Activated CD4-positive, alpha-beta memory T cell treated with anti-CD3 and anti-CD28 coated beads for 36 hours (primary cell): ENCODE measurements at regions not wholly inside any gene's neighbourhood (a gene's known extent, or its start where the extent isn't known, plus 50 kb on each side); places are given as distances from the start of the nearest gene placed in this dataset.

Experiments
- CTCF ChIA-PET: fragments of 350-600 bp; sonication (Branson Sonifier 250); formaldehyde crosslinking; loops from one replicate; lab custom pipeline; 2021; ENCODE audit warnings: antibody characterized with exemption, inconsistent platforms; lab: Charles Lee
- POLR2A ChIA-PET: fragments of 350-600 bp; sonication (Branson Sonifier 250); formaldehyde crosslinking; loops from one replicate; lab custom pipeline; 2021; ENCODE audit warnings: antibody characterized with exemption; lab: Charles Lee
- DNase-seq: peaks from one replicate; pipeline ENCODE4 v3.0.0-alpha.2; 2020
- H3K27ac Mint-ChIP-seq: one replicate; pipeline ENCODE4 v1.8.0; 2021; ENCODE audit warnings: mixed read lengths
- H3K27me3 Mint-ChIP-seq: one replicate; pipeline ENCODE4 v1.8.0; 2021; ENCODE audit warnings: mixed read lengths
- H3K36me3 Mint-ChIP-seq: one replicate; pipeline ENCODE4 v1.8.0; 2021; ENCODE audit warnings: mixed read lengths
- H3K4me1 Mint-ChIP-seq: one replicate; pipeline ENCODE4 v1.8.0; 2021; ENCODE audit warnings: low read depth, mixed read lengths
- H3K4me3 Mint-ChIP-seq: one replicate; pipeline ENCODE4 v1.8.0; 2021; ENCODE audit warnings: mild to moderate bottlenecking, mixed read lengths
- H3K9me3 Mint-ChIP-seq: one replicate; pipeline ENCODE4 v1.8.0; 2021; ENCODE audit warnings: mixed read lengths
- intact Hi-C: fragments of 100-400 bp; cut with micrococcal nuclease; formaldehyde crosslinking; loops from one replicate; pipeline ENCODE4 v1.15.1; 2023

DNA sequence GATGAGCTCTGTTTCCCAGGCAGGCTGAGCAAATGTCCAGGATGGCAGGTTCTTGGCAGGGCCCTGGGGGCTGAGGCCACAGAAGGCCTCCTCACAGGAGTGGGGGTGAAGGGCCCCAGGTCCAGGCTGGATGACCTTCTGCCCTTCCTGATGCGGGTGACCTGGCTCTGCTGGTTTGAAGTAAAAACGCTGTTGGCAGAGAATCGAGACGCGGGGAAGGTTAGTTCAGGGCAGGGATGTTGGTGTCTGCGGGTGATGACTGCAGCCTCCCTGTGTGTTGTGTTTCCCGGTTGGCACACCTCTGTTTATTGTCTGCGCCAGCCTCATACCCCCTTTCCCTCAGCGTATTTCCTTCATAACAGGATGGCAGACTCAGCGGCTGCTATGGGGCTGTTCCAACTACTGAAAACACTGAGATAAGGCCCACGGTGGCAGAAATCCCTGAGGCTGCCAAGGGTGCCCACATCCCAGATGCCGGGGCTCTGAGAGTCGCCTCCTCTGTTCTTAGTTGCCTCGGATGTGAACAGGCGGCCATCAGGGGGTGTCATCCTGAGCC, 104.6 kb downstream of the METRNL start:
- H3K4me3 Mint-ChIP-seq: no peak overlapping the region
- H3K27ac Mint-ChIP-seq: no peak overlapping the region
- H3K27me3 Mint-ChIP-seq: no peaks in the 10 kb centered on the region
- H3K4me1 Mint-ChIP-seq: peaks cover 12% of the 10 kb centered on the region
- CTCF ChIA-PET: interaction anchor here (0.7 kb wide), 1 partner anchor 126 kb away, joined by 3 read pairs; no protein-coding TSS in a partner anchor
- peaks cover 5% of the 10 kb centered on the region for H3K9me3 Mint-ChIP-seq
- intact Hi-C loops: no loop called here
- POLR2A ChIA-PET: no interaction called here
- no peaks in the 10 kb centered on the region for H3K36me3 Mint-ChIP-seq
- no peak for DNase-seq

DNA sequence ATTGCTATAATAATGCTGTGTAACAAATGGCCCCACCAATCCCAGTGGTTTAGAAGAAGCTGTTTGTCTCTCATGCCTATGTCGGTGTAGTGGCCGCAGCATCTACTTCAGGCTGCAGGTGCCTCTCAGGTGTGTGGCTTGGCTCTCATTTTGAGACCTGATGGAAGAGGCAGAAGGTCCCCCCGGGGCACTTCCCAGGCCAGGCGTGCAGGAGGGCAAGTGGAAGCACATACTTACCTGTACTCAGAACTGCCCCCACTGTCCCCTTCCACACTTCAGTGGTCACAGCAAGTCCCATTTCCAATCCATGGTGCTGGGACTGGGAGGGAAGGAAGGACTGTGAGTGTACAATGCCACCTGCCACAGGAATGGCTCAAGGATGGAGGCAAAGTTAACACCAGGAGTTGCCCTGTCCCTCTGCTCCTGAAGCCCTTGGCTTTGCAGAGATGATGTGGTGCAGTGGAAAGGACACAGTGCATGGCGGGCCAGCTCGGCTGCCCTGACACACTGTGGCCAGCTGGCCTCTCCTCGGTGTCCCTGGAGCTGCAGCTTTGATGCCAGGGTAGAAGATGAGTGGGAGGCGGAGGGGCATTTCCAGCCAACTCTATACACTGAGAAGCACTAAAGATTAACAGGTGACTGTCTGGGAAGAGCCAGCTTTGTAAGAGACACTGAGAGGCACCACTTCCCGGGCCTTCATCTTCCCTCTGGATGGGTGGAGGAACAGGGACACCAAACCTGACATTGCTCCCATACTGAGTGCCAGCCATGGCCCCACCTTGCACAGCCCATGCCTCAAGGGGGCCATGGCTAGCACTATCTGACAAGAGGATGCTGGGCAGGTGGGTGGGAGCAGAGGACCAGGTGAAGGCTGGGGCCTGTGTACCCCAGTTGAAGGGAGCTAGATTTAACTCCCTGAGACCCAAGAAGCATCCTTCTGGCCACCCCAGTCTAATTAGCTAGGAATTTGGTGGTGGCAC, 105.9 kb downstream of the METRNL start:
- DNase-seq: peak; percentile 6
- Mint-ChIP-seq H3K4me3 (no peak overlapping the region), H3K36me3 (no peaks in the 10 kb centered on the region), H3K9me3 (peaks cover 5% of the 10 kb centered on the region), H3K4me1 (peaks cover 12% of the 10 kb centered on the region), H3K27me3 (no peaks in the 10 kb centered on the region), H3K27ac (no peak overlapping the region)
- ChIA-PET CTCF (no interaction called here), POLR2A (no interaction called here)
- intact Hi-C loops: no loop called here

- no peak overlapping the region for H3K27ac Mint-ChIP-seq
- CTCF ChIA-PET: no interaction called here
- intact Hi-C loops: no loop called here
- peaks cover 5% of the 10 kb centered on the region for H3K9me3 Mint-ChIP-seq
- H3K4me3 Mint-ChIP-seq: no peak overlapping the region
- no peak for DNase-seq
- H3K36me3 Mint-ChIP-seq: no peaks in the 10 kb centered on the region
- no peaks in the 10 kb centered on the region for H3K27me3 Mint-ChIP-seq
- POLR2A ChIA-PET: no interaction called here
- peaks cover 12% of the 10 kb centered on the region for H3K4me1 Mint-ChIP-seq
Observed at GRCh38 chr17:83186226-83186625, 106.8 kb downstream of the METRNL start.

DNA sequence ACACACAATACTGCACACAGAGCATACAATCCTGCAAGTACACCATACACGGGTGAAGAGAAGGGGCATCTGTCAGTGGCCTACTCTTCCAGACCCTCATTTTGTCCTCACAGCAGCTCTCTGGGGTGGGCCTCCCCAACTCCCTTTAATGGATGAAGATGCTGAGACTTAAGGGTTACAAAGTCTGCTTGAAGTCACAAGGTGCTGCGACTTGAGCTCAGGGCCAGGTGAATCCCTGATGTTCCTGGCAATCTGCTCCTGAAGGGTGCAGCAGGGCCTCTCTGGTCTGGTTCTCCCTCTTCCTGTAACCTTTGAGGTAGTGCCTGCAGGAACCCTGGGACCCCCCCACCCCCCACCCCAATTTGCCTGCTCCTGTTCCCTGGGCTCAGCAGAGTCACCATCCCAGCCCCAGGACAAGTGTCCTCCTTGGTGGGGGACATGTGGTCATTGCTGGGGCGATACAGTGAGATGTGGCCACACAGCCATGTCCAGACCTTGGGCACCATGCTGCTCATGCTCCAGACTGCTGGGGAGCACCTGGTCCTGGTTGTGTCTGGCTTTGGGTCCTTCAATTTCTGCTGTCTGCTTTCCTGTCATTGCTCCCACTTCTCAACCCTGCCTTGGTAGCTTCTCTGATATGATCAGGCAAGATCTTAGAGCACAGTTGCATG, 107.5 kb downstream of the METRNL start:
- Mint-ChIP-seq H3K27ac (no peak overlapping the region), H3K9me3 (peaks cover 5% of the 10 kb centered on the region), H3K36me3 (no peaks in the 10 kb centered on the region), H3K4me1 (peaks cover 12% of the 10 kb centered on the region), H3K27me3 (no peaks in the 10 kb centered on the region), H3K4me3 (no peak overlapping the region)
- no peak for DNase-seq
- intact Hi-C loops: no loop called here
- CTCF ChIA-PET: no interaction called here
- POLR2A ChIA-PET: no interaction called here

DNA sequence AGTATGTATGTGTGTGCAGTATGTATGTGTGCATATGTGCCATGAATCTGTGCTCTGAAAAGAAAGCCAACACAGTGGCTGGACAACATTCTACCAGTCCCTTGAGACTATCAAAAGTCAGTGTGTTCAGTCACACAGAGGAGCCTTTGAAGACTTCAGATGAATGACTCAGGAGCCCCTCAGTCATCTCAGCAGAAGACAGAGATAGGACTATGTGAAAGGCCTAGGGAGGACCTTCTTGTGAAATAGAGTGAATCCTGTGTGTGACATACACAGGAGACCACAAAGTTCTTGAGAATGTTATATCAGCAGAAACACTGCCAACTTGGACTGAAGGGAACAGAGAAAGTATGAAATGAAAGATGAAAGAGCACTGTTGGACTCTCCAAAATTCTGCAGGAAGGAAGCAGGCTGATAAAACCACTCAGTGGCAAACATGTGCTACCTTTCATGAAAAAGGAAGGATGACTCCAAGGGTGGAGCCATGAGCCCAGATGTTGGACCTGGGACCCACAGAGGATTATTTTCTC, 108.4 kb downstream of the METRNL start:
- Mint-ChIP-seq H3K9me3 (peaks cover 5% of the 10 kb centered on the region), H3K4me3 (no peak overlapping the region), H3K4me1 (peaks cover 12% of the 10 kb centered on the region), H3K36me3 (no peaks in the 10 kb centered on the region), H3K27ac (no peak overlapping the region), H3K27me3 (no peaks in the 10 kb centered on the region)
- intact Hi-C loops: no loop called here
- CTCF ChIA-PET: no interaction called here
- POLR2A ChIA-PET: no interaction called here
- DNase-seq: peak; percentile 9

GRCh38 chr17:83189044-83190003, 109.9 kb downstream of the METRNL start:
- no peak overlapping the region for H3K27ac Mint-ChIP-seq
- intact Hi-C loops: no loop called here
- H3K9me3 Mint-ChIP-seq: peaks cover 5% of the 10 kb centered on the region
- peaks cover 20% of the 10 kb centered on the region for H3K4me1 Mint-ChIP-seq
- H3K27me3 Mint-ChIP-seq: no peaks in the 10 kb centered on the region
- ChIA-PET POLR2A (no interaction called here), CTCF (no interaction called here)
- no peak overlapping the region for H3K4me3 Mint-ChIP-seq
- H3K36me3 Mint-ChIP-seq: no peaks in the 10 kb centered on the region
- DNase-seq: peak; percentile 6

GRCh38 chr17:83190004-83190385, 110.6 kb downstream of the METRNL start:
- intact Hi-C loops: no loop called here
- Mint-ChIP-seq H3K27ac (no peak overlapping the region), H3K27me3 (no peaks in the 10 kb centered on the region), H3K4me1 (peaks cover 20% of the 10 kb centered on the region), H3K9me3 (peaks cover 5% of the 10 kb centered on the region), H3K4me3 (no peak overlapping the region), H3K36me3 (no peaks in the 10 kb centered on the region)
- peak; percentile 2 for DNase-seq
- CTCF ChIA-PET: no interaction called here
- POLR2A ChIA-PET: no interaction called here

DNA sequence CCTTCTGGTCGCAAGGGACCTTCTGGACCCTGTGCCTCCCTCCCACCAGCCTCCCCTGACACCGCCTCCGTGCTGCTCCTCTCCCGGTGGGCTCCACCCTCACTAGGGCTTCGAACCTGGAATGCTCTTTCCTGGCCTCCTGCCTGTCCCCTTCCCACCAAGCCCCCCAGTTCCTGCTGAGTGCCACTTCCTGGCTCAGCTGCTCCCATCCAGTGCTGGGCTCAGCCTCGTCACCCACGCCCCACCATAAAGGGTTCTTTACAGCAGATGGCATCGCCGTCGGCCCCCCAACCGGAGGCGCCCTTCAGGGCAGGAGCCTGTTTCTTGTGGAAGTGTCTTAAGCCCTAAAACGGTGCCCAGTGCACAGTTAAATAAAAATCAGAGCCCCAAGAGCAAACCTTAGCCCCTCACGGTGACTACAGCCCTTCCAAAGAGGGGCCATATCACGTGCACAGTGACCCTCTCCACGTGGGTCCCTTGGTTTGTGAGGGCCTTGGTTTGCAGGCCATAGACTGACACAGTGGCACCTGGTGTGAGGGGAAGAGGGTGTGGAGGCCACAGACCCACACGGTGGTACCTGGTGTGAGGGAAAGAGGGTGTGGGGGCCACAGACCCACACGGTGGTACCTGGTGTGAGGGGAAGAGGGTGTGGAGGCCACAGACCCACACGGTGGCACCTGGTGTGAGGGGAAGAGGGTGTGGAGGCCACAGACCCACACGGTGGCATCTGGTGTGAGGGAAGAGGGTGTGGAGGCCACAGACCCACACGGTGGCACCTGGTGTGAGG, 111.4 kb downstream of the METRNL start:
- H3K27ac Mint-ChIP-seq: no peak overlapping the region
- intact Hi-C loops: no loop called here
- CTCF ChIA-PET: no interaction called here

GRCh38 chr17:83191388-83192160, 112.2 kb downstream of the METRNL start:
- Mint-ChIP-seq H3K36me3 (no peaks in the 10 kb centered on the region), H3K9me3 (peaks cover 5% of the 10 kb centered on the region), H3K27ac (no peak overlapping the region), H3K4me3 (no peak overlapping the region), H3K4me1 (peaks cover 20% of the 10 kb centered on the region), H3K27me3 (no peaks in the 10 kb centered on the region)
- DNase-seq: peak; percentile 3
- intact Hi-C loops: no loop called here
- ChIA-PET POLR2A (no interaction called here), CTCF (no interaction called here)

More for the DNA sequence above, 111.4 kb downstream of the METRNL start:
- Mint-ChIP-seq H3K27me3 (no peaks in the 10 kb centered on the region), H3K9me3 (peaks cover 5% of the 10 kb centered on the region), H3K4me1 (peaks cover 20% of the 10 kb centered on the region), H3K4me3 (no peak overlapping the region), H3K36me3 (no peaks in the 10 kb centered on the region)
- POLR2A ChIA-PET: no interaction called here
- DNase-seq: peak; percentile 4

- Mint-ChIP-seq H3K4me1 (peaks cover 18% of the 10 kb centered on the region), H3K36me3 (no peaks in the 10 kb centered on the region), H3K9me3 (peaks cover 5% of the 10 kb centered on the region), H3K27me3 (no peaks in the 10 kb centered on the region), H3K4me3 (no peak overlapping the region), H3K27ac (no peak overlapping the region)
- CTCF ChIA-PET: no interaction called here
- DNase-seq: peak; percentile 7
- POLR2A ChIA-PET: no interaction called here
- intact Hi-C loops: no loop called here
Observed at GRCh38 chr17:83192161-83192788, 112.9 kb downstream of the METRNL start.
